ENCODE measurements at regions not wholly inside any gene's neighbourhood (a gene's known extent, or its start where the extent isn't known, plus 50 kb on each side); places are given as distances from the start of the nearest gene placed in this dataset.

- no peak for DNase-seq
Measured at GRCh38 chr22:49179886-49180682, 647.6 kb downstream of the BRD1 start.

DNA sequence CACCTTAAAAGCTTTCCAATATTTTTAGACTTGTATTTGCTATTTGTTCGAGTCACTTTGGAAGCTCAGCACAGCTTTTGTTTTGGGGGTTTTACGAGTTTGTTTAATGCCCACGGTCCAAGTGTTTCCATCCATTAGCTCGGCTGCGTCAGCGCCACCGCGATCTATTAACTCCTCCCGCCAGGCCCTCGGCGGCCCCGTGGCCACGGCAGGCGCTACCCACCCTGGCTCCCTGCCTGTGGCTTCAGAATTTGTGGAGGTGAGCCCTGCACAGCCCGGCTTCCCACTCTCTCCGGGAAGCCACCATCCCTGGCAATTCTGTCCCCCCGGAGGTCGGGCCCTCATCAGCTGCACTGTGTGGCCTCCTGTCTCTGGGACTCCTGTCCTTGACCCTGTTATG, 648.5 kb downstream of the BRD1 start:
- DNase-seq = no peak

DNA sequence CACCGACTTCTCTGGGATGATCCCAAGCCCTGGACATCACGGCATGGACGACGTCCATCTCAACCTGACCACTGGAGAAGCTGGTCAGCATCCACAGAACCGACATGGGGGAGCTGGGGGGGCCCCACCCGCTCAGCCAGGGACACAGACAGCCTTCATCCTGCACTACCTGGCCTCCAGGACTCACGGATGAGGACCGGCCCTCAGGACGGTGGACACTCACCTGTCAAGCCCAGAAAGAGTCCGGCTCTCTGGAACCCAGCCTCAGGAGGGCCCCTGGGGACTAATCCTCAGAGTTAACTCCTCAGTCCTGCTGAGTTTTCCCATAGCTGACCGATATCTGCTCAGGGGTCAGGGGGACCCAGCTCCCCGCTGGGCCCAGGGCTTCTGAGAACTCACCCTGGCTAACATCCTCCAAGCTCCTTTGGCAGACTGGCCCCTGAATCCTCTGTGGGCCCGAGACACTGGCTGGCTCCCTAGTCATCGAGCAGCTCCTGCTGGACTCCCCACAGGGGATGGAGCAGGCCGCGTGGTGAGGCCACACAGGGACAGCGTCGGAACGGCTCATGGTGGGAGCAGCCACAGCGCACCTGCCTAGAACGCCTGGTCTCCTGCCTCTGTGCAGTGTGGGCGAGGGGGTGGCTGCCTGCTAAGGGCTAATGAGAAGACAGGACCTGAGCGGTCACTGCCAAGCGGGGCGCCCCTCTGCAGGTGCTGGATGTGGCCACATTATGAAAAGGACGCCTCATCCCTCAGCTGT, 649.2 kb downstream of the BRD1 start:
- no peak for DNase-seq

GRCh38 chr22:49177666-49178065, 650.0 kb downstream of the BRD1 start:
- no peak for DNase-seq

GRCh38 chr22:49176956-49177355, 650.7 kb downstream of the BRD1 start:
- no peak for DNase-seq

GRCh38 chr22:49170053-49170452, 657.6 kb downstream of the BRD1 start:
- DNase-seq = no peak

GRCh38 chr22:49169074-49169744, 658.5 kb downstream of the BRD1 start:
- no peak for DNase-seq

DNA sequence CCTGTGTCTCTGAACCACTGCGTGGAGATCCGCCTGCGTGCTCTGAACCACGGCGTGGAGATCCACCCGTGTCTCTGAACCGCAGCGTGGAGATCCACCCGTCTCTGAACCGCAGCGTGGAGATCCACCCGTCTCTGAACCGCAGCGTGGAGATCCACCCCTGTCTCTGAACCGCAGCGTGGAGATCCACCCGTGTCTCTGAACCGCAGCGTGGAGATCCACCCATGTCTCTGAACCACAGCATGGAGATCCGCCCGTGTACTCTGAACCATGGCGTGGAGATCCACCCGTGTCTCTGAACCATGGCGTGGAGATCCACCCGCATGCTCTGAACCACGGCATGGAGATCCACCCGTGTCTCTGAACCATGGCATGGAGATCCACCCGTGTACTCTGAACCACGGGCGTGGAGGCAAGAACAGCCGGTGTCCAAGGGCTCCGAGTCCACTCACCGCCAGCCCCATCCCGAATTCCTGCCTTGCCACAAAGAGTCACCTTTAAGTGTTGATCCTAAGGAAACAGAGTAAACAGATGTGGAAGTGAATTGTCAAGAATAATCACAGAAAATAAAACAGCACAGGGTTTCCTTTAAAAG, 659.4 kb downstream of the BRD1 start:
- no peak for DNase-seq

GRCh38 chr22:49166746-49167145, 660.9 kb downstream of the BRD1 start:
- DNase-seq = no peak

GRCh38 chr22:49166211-49166610, 661.5 kb downstream of the BRD1 start:
- no peak for DNase-seq

GRCh38 chr22:49164773-49165320, 662.8 kb downstream of the BRD1 start:
- no peak for DNase-seq

- no peak for DNase-seq
Measured at GRCh38 chr22:49163960-49164690, 663.5 kb downstream of the BRD1 start.

GRCh38 chr22:49163258-49163959, 664.3 kb downstream of the BRD1 start:
- DNase-seq = no peak

DNA sequence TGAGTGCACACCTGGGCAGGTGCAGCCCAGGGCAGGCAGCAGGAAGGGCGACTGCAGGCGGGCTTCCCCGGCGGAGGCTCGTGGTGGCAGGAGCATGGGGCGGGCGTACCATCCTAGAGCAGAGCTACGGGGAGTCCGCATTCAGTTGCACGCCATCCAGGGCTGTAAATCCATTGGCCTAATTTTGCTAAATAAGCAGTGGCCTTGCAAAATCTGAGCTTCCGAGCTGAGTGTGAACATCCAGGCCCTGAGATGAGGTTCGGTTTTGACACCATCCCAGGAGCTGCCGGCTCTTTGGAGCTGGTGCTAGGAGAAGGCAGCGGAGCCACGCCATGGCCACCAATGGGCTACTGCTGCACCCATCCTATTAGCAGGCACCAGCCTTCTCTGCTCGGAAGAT, 664.8 kb downstream of the BRD1 start:
- DNase-seq = no peak

GRCh38 chr22:49161002-49161850, 666.4 kb downstream of the BRD1 start:
- DNase-seq = no peak

- no peak for DNase-seq
Measured at GRCh38 chr22:49160261-49161001, 667.2 kb downstream of the BRD1 start.

DNA sequence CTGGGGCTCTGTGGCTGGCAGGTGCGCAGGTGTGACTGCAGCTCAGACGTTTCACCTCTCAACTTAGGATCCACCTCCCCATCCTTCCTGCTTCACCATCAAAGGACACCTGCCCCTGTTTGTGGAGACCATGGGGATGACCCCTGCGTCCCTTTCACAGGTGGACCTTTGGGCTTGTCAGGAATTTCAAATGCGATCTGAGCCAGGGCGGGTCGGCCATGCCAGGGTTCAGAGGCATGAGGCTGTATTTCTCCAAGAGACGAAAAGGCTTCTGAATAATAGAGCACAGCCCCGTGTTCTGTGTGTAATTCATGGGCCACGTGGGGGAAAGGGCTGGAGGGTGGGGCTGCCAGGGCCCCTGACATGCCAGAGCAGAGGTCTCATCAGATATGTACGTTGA, 668.0 kb downstream of the BRD1 start:
- DNase-seq = no peak

DNA sequence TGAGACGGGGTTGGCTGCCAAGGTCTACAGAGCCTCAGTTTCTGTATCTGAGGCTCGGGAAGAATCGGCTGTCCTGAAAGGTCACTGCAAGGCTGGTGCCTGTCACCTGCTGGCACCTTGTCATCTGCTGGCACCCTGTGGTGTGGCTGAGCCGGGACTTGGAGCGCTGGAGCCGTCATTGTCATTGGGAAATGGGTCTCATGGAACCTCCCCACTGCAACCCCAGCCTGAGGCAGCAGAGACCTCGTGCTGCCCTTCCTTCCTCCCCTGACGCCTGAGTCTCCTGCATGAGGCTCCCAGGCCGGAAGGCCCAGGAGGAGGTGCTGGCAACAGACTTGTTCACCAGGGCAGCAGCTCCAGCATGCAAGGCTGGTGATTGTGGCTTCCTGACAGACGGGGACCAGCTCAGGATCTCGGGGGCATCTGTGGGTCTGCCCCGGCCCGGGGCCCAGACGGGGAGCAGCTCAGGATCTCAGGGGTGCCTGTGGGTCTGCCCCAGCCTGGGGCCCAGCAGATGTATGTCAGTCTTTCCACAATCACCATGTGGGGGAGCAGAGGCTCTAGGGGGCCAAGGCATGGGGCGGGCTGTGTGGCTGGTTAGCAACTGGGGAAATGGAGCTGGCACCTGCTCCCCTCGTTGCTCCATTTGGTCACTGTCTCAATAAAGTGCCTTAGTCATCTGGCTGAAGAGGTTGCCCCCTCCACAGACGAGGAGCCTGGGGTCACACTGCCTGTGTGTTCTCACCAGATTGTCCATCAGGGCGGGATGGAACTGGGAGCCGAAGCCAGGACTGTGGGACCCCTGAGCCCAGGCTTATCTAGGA, 668.7 kb downstream of the BRD1 start:
- DNase-seq = no peak

Measured in bone marrow (tissue), 2 donors.